RWPE1 (cell line): ENCODE measurements at regions not wholly inside any gene's neighbourhood (a gene's known extent, or its start where the extent isn't known, plus 50 kb on each side); places are given as distances from the start of the nearest gene placed in this dataset.
A peak's percentile ranks its signal among the peaks of the same experiment; 100 is the strongest.

Experiments used
- CTCF ChIA-PET: fragments of 350-600 bp; sonication (Branson Sonifier 250); formaldehyde crosslinking; extraction: SDS; loops from one replicate; lab custom pipeline; 2021; lab: Yijun Ruan, JAX
- POLR2A ChIA-PET: fragments of 400-600 bp; formaldehyde crosslinking; extraction: SDS; loops from one replicate; lab custom pipeline; 2020; ENCODE audit warnings: antibody characterized with exemption; ENCODE audit not compliant: low non-redundant PET; lab: Yijun Ruan, JAX
- DNase-seq: peaks from one replicate; pipeline ENCODE4 v3.0.0; 2012; ENCODE audit warnings: low spot score
- H3K27ac ChIP-seq: fragments of 450-650 bp; 2 replicates; pipeline ENCODE4 v1.5.1; 2017
- TF ChIP-seq, protein P1 (sequence below): fragments of 450-650 bp; conservative IDR thresholded peaks from 2 replicates; pipeline ENCODE4 v1.5.1; 2017; ENCODE audit warnings: low read depth, mild to moderate bottlenecking

GRCh38 chr5:133665571-133665970 is 53.2 kb upstream of the FSTL4 start:
- TF ChIP-seq, protein P1, sequence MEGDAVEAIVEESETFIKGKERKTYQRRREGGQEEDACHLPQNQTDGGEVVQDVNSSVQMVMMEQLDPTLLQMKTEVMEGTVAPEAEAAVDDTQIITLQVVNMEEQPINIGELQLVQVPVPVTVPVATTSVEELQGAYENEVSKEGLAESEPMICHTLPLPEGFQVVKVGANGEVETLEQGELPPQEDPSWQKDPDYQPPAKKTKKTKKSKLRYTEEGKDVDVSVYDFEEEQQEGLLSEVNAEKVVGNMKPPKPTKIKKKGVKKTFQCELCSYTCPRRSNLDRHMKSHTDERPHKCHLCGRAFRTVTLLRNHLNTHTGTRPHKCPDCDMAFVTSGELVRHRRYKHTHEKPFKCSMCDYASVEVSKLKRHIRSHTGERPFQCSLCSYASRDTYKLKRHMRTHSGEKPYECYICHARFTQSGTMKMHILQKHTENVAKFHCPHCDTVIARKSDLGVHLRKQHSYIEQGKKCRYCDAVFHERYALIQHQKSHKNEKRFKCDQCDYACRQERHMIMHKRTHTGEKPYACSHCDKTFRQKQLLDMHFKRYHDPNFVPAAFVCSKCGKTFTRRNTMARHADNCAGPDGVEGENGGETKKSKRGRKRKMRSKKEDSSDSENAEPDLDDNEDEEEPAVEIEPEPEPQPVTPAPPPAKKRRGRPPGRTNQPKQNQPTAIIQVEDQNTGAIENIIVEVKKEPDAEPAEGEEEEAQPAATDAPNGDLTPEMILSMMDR = no peak
- no peak for DNase-seq
- no peak overlapping the region for H3K27ac ChIP-seq
- CTCF ChIA-PET = no interaction called here
- POLR2A ChIA-PET = no interaction called here

DNA sequence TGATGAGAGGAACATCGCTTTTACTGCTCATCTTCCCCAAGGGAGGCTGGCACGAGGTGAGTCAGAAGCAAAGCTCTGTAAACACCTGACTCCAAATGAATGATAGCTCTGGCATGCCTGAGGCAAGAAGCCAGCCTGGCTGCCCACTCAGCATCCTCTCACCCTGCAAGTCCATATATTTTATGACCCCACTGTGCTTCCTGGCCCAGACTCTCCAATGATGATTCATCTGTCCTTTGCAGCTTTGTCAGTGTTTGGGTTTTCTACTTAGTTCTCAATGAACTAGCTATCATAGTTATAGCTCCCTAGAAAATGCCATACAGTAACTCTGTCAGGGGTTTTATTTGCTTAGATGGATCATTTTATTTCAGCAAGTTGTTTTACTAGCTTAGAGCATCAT is 52.1 kb upstream of the FSTL4 start:
- no peak overlapping the region for H3K27ac ChIP-seq
- peak; percentile 96 for DNase-seq
- TF ChIP-seq, protein P1 = no peak
- ChIA-PET POLR2A (no interaction called here), CTCF (interaction anchor here (0.7 kb wide), 2 partner anchors 183 to 283 kb away, joined by 3 read pairs; no protein-coding TSS in a partner anchor)

DNA sequence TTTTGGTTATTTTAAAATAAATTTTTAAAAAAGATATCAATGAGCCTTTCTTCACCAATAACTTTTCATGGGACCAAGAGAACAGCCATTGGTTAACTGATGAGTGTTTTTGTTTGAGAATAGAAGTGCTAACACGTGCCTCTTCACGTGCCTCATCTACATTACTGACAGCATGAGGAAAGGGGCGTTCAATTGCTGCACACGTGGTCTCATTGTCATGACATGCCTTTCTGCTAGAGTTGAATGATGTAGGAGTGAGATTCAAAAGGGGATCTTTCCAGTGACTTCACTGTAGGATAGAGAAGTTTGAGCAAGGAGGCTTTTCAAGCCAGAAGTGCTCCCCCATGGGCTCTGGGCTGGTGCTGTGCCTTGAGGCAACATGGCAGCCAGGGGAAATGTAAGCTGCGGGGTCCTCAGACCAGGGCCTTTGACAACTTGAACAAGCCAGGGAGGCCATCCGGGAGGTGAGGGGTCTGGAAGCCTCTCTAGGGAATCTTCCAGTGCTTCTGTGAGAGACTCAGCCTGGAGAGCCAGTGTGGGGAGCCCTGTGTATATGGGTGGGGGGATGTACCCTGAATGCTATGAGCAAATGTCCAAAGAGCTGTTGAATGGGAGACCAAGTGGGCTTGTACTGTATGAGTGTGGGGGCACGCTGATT is 51.2 kb upstream of the FSTL4 start:
- ChIA-PET CTCF (interaction anchor here (0.5 to 1.5 kb wide), 2 partner anchors 10 to 206 kb away, joined by 4 read pairs; no protein-coding TSS in a partner anchor), POLR2A (interaction anchor here (0.7 kb wide), 1 partner anchor 50 kb away, joined by 3 read pairs; no protein-coding TSS in a partner anchor)
- TF ChIP-seq, protein P1 = no peak
- DNase-seq = no peak
- H3K27ac ChIP-seq = no peak overlapping the region

GRCh38 chr5:133662578-133662977 is 50.2 kb upstream of the FSTL4 start:
- TF ChIP-seq, protein P1 = no peak
- H3K27ac ChIP-seq = no peak overlapping the region
- CTCF ChIA-PET = interaction anchor here (0.7 to 1.5 kb wide), 3 partner anchors 11 to 217 kb away, joined by 3 to 4 read pairs (median 4); no protein-coding TSS in a partner anchor
- POLR2A ChIA-PET = interaction anchor here (0.7 kb wide), 1 partner anchor 49 kb away, joined by 3 read pairs; no protein-coding TSS in a partner anchor
- peak; percentile 68 for DNase-seq
